ENCODE measurements at regions not wholly inside any gene's neighbourhood (a gene's known extent, or its start where the extent isn't known, plus 50 kb on each side); places are given as distances from the start of the nearest gene placed in this dataset.

DNA sequence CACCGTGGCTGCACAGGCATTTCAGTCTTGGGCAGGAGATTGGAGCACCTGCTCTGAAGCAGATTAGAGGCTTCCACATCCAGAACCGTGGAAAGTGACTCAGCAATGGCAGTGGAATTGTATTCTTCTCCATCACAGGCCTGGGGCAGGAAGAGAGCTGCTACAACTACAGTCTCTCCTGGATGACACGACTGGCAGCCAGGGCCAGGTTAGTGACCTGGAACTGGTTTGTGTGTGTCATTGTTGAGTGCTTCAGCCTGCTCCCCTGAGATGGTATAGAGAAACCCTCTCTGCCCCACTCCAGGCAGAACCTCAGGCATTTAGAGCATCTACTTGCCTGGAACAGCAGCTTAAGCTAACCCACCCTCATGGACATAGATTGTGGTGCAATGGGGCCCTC is 596.5 kb upstream of the INTU start:
- DNase-seq (ENCODE audit: low read depth in 2 of 2) = no peak

DNA sequence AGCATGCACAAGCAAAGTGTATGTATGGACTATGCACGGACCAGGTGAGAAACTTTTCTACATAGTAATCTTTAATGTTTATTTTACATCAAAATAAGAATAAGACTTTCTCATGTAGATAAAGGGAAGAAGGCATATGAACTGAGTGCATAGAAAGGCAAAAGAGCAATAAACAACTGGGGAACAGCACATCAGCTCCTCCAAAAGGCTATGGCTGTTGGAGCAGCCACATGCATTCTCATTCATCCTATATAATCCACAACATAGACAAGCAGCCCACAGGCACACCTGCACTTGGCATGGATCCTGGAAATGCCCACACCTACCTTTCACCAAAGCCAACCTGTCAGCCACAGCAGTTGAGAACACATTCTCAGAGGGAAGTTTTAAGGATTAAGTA is 586.9 kb upstream of the INTU start:
- no peak for DNase-seq (ENCODE audit: low read depth in 2 of 2)

DNA sequence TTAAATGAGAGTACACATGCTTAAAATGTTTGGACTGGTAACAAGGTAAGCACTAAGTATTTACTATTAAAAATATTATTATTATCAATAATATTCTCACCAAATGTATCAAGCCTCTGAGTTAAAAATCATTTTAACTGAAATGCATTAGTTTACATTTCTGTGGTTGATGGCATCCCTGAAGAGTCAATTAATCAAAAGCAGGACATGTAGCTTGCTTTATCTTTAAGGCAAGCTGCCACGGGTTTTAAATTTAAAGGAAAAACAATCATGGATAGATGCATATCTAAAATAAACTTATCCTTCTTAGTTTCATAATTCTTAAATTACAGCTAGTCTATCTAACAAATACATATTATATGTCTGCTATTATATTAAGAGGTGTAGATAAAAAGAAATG is 584.8 kb upstream of the INTU start:
- no peak for DNase-seq (ENCODE audit: low read depth in 2 of 2)

DNA sequence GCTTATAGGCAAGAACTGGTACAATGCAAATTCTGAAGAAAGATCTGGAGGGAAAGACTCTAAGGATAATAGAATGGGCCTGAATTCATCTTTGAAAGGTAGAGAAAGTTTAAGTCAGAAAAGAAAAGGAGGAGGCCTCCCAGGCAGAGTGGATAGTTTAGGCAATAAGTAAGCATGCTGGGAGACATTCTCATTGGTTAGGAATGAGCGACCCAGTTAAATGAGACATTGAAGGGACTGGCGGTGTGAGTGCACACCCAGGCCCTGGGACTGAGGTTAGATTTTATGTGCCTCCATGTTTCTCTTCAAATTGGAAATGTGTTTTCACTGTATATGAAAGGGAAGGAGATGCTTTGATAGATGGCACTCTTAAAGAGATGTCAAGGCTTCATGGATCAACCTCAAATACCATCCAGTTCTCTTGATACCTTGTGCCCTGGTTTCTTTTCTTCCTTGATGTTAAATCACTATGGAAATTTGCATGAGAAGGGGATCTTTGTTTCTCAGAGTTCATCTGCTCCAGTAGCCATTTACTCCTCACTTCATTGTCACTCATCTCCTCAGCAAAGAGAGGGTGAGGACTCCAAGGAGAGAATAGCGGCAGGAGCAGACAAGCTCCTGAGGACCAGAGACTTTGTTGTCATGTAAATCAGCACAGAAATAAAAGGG is 584.2 kb upstream of the INTU start:
- DNase-seq (ENCODE audit: low read depth in 2 of 2) = no peak

DNA sequence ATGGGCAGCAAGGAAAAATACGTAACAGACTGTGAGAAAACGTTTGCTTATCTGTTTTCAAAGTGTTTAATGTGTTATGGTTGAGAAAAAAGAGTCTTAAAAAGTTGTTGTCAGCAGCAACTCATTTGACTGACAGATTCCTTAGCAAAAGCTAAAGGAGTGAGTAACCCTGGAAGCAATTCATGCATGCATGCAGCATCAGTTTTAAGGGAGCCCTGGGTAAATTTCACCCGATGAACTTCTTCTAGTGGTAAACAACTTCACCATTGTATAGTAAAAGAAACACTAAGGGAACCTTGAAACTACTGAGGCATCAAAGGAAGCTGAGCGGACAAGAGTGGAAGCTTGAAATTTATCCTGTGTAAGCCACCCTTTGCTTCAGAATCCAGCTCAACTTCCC is 583.2 kb upstream of the INTU start:
- DNase-seq (ENCODE audit: low read depth in 2 of 2) = no peak

DNA sequence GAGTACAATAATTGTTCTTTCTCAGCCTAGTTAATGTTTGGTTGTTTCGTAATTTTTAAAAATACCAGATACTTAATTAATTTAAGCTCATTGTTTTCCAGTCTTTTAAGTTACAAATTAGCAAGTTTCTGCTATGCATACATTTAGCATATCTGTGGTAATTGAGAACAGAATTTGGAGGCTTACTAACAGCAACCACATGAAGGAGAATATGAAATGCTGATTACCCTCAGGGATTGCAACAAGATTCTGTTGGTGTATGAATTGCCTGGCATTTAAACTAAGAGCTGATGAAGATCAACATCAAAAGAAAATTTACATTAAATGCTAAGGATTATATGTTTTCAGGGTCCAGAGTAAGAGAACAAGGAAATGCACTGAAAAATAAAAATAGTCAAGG is 580.0 kb upstream of the INTU start:
- no peak for DNase-seq (ENCODE audit: low read depth in 2 of 2)

- no peak for DNase-seq (ENCODE audit: low read depth in 2 of 2)
Measured at GRCh38 chr4:127055357-127055756, 577.4 kb upstream of the INTU start.

- DNase-seq (ENCODE audit: low read depth in 2 of 2) = no peak
Measured at GRCh38 chr4:127069675-127070074, 563.1 kb upstream of the INTU start.

- no peak for DNase-seq (ENCODE audit: low read depth in 2 of 2)
Measured at GRCh38 chr4:127071443-127071842, 561.3 kb upstream of the INTU start.

DNA sequence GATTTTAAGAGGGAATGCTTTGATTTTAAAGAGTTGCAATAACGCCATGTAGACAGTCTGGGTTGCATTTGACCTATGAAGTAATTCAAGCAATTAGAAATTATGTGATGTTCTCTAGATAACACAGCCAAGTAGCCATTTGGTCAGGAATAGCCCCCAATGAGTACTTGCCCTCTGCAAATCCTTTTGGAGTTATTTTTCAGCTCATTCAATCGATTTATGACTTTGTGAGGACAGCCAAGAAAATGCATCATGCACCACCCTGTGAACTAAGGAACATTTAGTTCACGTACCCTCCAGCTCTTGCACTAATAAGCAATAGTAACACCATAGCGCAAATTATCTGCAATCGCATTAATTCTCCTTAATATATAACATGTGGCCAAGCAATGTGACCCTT is 552.6 kb upstream of the INTU start:
- DNase-seq (ENCODE audit: low read depth in 2 of 2) = no peak

DNA sequence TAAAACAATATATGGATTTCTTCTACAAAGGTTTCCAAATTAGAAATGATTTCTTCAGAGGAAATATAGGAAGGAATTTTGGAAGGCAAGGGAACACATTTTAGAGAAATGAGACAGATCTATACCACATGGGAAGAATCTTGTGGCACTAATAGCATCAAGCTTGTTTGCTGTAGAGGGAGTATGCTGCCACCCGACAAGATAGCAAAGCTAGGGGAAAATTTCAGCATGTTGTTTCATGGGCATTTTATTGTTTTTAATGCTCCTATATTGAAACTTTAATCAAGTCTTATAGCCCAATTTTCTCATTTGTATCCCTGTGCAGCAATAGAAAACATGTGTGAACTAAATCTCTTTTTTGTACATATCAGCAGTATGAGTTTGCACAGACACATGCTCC is 551.7 kb upstream of the INTU start:
- no peak for DNase-seq (ENCODE audit: low read depth in 2 of 2)

GRCh38 chr4:127082986-127083385 is 549.8 kb upstream of the INTU start:
- DNase-seq (ENCODE audit: low read depth in 2 of 2) = no peak

DNA sequence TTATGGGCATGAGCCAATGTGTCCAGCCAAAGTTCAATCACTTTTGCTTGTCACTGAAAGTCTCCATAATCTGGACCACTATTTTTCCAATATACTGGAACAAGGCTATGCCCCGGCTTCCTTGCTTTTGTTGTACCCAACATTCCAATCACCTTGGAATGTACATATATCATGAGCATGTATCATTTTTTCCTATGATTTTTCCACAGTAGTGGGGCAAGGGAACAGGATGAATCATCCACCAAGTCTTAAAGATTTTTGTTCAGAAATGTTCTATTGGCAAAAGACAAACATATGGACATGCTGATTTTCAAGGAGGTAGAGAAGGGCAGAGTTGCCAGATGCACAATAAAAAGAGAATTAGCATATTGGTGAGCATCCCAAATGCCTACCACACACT is 548.1 kb upstream of the INTU start:
- no peak for DNase-seq (ENCODE audit: low read depth in 2 of 2)

DNA sequence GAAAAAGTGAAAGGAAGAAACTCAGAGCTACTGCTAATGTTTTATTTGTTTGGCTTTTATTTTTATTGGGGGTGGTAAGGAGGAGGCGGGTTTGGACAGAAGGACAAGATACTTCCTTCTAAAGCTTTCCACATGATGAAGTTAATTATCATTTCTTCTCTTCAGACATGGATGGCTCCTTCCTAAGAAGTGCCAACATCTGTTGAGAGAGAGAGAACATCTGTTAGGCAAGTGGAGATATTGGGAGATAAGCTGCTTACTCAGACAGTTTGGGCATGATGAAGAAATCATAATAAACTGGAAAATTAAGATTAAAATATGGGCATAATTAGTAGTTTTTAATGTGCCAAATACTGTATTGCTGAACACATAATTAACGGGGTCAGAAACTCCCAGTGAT is 535.7 kb upstream of the INTU start:
- DNase-seq (ENCODE audit: low read depth in 2 of 2) = no peak

- no peak for DNase-seq (ENCODE audit: low read depth in 2 of 2)
Measured at GRCh38 chr4:127102361-127102760, 530.4 kb upstream of the INTU start.

DNA sequence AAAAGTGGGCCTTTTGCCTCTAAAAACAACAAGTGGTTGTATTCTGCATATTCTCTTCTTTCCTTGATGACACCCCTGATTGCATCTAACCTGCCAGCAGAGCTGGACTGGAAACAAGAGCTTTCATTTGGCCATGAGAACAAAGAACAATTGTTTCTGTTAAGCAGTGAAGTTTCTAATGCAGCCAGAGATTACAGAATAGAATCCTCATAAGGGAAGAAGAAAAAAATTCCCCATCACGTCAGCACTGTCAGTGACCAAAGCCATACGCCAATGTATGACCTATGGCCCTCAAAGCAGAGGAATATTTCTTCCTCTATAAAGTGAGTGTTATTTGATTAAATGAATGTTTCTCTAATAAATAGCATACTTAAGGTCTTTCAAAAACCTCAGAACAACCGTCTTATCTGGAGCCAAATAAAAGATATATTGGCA is 529.1 kb upstream of the INTU start:
- DNase-seq (ENCODE audit: low read depth in 2 of 2) = no peak

DNA sequence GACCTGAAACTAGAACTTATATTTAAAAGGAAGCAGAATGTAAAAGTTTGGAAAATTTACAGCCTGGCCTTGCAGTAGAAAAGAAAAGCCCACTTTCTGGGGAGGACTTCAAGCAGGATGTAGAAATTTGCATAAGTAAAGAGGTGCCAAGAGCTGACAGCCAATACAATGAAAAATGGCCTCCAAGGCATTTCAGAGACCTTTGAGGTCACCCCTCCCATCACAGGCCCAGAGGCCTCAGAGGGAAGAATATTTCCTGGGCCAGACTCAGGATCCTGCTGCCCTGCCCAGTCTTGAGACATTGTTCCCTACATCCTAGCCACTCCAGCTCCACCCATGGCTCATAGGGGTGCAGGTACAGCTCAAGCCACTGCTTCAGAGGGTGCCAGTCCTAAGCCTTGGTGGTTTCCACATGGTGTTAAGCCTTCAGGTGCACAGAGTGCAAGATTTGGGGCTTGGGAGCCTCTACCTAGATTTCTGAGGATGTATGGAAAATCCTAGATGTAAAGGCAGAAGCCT is 518.9 kb upstream of the INTU start:
- DNase-seq (ENCODE audit: low read depth in 2 of 2) = no peak

DNA sequence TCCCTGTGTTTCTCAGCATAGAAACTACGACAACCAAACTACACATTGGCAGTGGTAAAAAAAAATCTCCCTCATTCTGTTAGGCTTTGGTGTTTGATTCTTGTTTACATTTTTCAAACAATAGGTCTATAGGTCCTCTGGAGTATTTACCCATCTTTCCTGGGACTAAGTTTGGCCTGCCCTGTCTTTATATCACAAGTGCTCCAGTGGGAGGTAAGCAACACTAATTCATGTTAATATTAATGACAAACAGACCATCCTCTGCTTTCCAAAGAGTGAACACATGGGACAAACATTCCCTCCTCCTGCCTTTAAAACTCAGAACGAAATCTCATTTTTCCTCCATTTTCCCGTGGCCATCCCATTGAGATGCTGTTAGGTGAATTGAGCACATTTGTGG is 514.1 kb upstream of the INTU start:
- DNase-seq (ENCODE audit: low read depth in 2 of 2) = no peak

- DNase-seq (ENCODE audit: low read depth in 2 of 2) = no peak
Measured at GRCh38 chr4:127120441-127121090, 512.2 kb upstream of the INTU start.

DNA sequence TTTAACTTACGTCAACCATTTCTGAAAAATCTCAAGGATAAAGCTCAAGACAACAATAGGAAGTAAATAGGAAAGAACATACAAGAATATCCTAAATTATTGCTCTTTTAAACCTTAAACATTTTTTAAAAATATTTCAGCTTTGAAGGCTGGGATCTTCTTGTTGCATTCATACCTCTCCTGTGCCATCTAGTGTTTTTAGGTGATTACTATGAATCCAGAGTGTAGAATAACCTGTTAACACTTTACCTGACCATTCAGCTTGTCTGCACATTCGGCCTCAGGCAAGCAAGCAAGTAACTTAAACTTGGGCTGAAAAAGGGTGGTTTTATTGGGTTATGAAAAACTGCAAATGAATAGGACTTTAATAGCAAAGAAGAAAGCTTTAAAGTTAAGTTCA is 507.8 kb upstream of the INTU start:
- no peak for DNase-seq (ENCODE audit: low read depth in 2 of 2)

- no peak for DNase-seq (ENCODE audit: low read depth in 2 of 2)
Measured at GRCh38 chr4:127126718-127127117, 506.0 kb upstream of the INTU start.

DNA sequence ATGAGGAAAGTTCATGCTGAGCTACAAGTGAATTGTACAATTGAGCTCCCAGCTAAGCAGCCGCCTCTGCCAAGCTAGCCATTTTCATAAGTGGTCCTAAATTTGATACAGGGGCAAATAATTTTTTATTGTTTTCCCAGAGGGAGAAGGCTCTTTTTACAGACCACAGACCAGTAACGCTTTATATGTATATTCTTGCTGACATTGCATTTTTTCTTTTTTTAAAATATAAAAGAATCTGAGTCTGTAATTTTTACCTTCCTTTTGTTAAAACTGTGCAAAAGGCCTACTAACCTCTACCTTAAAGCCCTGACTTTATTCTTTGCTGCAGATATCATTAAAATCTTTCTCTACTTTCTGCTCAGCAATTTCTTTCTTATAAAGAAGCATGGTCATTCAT is 501.2 kb upstream of the INTU start:
- DNase-seq (ENCODE audit: low read depth in 2 of 2) = no peak

- no peak for DNase-seq (ENCODE audit: low read depth in 2 of 2)
Measured at GRCh38 chr4:127134490-127134889, 498.3 kb upstream of the INTU start.

- DNase-seq (ENCODE audit: low read depth in 2 of 2) = no peak
Measured at GRCh38 chr4:127138586-127138985, 494.2 kb upstream of the INTU start.

Data from lung microvascular endothelial cell (primary cell).